ENCODE measurements at regions not wholly inside any gene's neighbourhood (a gene's known extent, or its start where the extent isn't known, plus 50 kb on each side); places are given as distances from the start of the nearest gene placed in this dataset.

DNA sequence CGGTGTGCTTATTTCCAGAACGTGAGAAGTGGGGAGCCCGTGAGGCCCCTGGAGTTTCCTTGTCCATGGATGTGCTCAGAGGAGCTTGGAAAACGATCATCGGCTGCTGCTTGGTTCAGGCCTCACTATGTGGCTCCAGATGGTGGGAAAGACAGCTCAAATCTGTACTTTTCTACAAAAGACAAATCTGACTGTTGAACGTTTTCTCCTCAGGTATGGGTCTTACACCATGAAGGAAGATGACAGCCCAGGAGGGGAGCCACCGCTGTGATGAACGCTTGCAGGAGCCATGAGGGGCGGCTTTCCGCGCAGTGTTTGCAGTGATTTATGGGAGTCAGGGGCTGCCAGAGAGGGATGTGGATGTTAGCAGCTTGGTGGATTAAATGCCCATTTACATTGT lies 109.4 kb upstream of the E2F8 start:
- TF ChIP-seq, protein P1, sequence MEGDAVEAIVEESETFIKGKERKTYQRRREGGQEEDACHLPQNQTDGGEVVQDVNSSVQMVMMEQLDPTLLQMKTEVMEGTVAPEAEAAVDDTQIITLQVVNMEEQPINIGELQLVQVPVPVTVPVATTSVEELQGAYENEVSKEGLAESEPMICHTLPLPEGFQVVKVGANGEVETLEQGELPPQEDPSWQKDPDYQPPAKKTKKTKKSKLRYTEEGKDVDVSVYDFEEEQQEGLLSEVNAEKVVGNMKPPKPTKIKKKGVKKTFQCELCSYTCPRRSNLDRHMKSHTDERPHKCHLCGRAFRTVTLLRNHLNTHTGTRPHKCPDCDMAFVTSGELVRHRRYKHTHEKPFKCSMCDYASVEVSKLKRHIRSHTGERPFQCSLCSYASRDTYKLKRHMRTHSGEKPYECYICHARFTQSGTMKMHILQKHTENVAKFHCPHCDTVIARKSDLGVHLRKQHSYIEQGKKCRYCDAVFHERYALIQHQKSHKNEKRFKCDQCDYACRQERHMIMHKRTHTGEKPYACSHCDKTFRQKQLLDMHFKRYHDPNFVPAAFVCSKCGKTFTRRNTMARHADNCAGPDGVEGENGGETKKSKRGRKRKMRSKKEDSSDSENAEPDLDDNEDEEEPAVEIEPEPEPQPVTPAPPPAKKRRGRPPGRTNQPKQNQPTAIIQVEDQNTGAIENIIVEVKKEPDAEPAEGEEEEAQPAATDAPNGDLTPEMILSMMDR (IDR thresholded peaks at IDR 0.05) = no peak
- no peak for TF ChIP-seq POLR2A (IDR thresholded peaks at IDR 0.05)
